Dermis microvascular lymphatic vessel endothelial cell (primary cell): ENCODE measurements at regions not wholly inside any gene's neighbourhood (a gene's known extent, or its start where the extent isn't known, plus 50 kb on each side); places are given as distances from the start of the nearest gene placed in this dataset.
"Not testable (repeated sequence)": the region's sequence is repeated elsewhere in the genome, so short reads cannot be mapped to it uniquely, and the experiment has no call there.

Experiments used
- DNase-seq, 2 donors: peaks; one replicate each; pipeline versions ENCODE4 v3.0.0 to v3.0.0-alpha.2; 2010; ENCODE audit warnings: low read depth in 2 of 2

DNA sequence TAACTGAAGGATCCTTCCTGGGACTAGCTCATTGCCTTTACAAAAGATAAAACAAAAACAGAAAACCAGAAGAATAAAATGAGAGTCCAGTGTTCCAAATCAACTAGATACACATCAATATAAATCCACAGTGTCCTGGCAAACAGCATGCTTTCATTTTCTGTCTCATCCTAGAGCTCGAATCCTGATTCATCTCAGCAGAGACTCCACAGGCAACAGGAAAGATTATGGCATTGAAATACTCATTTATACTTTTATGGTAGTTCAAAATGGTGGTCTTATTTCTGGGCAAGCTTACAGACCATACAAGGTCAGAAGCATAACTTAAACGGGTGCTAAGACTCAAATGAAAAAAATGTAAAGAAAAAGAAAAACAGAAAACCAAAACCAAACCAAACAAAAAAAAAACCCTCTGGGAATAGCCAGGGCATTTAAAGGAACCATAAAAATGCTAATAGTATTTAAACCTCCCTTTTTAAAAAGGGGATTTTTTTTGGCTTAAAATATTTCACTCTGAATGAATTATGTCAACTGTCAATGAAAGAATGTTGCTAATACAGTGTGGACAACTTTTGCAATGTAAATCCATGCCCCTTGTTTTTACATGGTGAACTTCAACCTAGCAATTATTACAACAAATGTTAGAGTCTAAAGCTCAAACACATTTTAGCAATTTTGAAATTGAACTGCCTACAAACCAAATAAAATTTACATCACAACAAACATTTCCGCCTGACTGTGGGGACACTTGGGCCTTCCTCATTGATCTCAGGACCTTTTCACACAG lies 57.9 kb downstream of the GPR101 start:
- DNase-seq = no peak

DNA sequence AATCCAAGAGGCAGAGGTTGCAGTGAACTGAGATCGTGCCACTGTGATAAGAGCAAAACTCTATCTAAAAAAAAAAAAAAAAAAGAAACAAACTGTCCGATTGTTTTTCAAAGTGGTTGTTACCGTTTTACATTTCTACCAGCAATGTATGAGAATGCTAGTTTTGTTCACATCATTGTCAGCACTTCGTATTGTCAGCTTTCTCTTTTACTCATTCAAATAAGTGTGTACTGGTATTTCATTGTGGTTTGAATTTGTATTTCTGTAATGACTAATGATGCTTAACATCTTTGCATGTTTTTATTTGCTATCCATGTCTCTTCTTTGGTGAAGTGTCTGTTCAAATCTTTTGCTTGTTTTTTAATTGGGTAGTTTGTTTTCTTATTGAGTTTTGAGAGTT lies 65.8 kb downstream of the GPR101 start:
- no peak for DNase-seq

DNA sequence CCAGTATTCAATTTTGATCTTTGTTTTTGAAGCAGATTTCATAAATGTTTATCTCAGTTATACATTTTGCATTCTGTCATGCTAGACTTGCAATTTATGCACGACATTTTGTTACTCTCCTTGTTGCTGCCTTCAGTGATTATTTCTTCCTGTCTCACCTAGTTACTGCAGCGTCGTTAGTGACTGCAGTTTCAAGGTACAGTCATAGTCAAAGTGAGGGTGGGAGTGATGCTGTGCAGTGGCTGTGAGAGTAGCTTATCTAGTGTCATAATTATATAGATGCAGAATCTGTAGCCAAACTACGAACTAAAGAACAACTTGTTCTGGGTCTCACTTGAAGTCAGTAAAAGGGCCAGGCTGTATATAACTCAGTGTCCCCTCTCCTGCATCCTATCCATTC lies 69.8 kb downstream of the GPR101 start:
- DNase-seq = no peak

DNA sequence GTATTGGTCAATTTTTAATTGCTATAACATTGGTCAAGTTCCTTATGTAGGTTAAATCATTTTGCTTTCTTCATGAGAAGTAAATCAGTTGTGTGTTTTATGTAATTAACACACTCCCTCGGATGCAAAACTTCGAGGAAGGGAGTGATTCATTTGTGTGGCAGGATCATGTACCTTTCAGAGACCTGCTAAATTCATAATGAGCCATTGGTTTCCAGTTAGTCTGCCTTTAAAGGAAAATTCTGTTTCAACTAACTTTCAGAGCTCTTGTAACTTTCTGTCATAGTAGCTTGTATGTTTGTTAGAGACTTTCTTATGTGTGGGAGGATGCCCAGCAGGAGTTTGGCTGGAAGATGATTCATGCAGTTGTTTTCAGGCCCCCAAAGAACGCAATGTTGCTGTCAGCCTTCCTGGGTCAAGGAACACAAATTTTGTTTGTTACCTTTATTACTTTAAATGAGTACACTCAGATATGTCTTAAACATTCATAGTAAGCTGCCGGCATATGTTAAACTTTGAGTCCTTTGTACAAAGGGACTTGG lies 72.1 kb downstream of the GPR101 start:
- DNase-seq = no peak

DNA sequence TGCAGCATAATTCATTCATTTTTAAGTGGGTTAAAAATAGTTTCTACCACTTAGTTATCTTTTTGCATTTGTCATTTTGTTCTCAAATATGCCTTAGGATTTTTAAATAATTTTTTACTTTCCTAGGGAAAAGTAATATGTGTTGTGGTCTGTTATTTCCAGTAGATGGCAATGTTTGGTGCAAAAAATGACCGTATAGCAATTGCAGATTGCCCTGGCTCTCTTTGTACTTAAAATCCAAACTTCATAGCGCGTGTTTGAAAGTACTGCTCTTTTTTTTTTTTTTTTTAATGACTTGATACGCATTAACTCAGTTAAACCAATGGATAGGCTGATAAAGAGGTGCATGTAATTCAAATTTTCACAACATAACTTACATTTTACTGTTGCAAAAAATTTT lies 74.4 kb upstream of the RBMX start:
- peak; percentile 30 to 37 for DNase-seq

DNA sequence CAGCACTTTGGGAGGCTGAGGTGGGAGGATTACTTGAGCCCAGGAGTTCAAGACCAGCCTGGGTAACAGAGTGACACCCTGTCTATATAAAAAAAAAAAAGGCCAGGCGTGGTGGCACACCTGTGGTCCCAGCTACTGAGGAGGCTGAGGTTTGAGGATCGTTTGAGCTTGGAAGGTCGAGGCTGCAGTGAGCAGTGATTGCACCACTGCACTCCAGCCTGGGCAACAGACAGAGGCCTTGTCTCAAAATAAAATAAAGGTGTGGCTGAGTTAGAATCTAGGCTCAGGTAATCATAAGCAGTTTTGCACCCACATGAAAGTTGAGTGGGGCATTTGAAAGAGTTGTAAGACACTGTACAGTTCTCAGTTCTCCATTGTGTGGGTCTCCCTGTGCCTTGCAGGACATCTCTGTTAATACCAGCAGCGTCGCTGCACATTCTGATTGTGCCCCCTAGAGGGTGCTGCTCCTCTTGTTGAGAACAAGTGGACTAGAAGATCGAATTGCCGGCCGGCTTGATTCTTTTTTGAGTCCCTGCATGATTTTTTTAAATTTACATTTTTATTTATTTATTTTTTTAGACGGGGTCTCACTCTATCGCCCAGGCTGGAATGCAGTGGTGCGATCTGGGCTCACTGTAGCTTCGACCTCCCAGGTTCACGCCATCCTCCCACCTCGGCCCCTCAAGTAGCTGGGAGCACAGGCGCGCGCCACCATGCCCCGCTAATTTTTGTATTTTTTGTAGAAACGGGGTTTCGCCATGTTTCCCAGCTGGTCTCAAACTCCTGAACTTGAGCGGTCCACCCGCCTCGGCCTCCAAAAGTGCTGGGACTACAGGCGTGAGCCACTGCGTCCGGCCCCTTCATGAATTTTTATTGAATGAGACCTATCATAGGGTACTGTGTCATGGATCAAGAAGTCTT lies 73.6 kb upstream of the RBMX start:
- DNase-seq = peak; percentile 50 to 68

DNA sequence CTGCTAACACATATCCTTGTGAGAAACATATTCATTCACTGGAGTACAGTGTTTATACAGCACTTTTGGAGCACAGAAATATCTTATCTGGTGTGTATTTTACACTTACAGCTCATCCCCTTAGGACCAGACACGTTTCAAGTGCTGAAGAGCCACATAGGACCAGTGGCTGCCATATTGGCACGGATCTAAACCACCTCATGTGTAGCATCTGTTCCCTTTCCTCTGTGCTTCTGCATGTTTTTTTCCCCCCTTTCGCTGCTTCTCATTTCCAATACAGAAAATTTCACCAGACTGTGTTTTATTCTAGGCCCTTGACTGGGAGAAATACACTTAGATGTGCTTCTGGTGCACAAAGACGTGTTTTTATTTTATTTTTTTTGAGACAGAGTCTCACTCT lies 69.7 kb upstream of the RBMX start:
- DNase-seq = no peak

DNA sequence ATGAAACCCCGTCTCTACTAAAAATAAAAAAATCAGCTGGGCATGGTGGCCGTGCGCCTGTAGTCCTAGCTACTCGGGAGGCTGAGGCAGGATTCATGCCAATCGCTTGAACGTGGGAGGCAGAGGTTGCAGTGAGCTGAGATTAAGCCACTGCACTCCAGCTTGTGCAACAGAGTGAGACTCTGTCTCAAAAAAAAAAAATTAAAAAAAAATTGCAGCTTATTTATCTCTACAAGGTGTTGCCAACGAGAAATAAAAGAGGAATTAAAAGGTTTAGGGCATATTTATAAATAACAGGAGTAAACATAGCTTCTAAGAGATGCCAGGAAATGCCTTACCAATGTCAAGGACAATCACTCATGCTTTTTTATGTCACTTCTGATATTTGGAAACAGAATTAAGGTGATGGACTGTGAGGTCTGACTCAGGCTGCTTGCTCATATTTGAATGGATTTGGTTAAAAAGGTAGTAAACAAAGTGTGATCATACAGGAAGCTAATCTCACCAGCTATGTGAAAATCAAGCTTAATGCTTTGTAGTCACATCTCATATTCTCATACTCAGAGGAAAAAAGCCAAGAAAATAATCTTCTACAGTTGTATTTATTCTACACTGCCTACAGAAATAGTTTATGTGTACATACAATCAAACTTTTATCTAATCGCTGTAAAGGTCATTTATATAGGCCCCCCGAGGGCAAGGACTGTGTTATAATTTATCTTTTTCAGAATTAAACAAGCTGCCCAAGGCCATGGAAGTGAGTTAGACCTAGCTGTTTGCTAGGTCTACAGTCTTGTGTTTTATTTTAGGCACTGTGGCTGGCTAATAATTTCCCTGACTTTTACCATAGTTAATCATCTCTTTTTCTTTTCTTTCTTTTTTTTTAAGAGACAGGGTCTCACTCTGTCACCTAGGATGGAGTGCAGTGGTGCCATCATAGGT lies 61.1 kb upstream of the RBMX start:
- DNase-seq = no peak

DNA sequence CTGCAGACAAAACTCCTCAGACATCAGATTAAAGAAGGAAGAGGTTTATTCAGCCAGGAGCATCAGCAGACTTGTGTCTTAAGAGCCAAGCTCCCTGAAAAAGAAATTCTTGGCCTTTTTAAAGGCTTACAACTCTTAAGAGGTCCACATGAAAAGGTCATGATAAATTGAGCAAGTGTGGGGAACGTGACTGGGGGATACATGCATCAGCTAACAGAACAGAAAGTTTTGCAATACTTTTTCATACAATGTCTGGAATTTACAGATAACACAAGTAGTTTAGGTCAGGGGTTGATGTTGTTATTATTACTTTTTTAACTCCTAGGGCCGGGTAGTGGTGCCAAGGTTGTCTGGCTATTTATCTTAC lies 55.6 kb upstream of the RBMX start:
- no peak for DNase-seq

DNA sequence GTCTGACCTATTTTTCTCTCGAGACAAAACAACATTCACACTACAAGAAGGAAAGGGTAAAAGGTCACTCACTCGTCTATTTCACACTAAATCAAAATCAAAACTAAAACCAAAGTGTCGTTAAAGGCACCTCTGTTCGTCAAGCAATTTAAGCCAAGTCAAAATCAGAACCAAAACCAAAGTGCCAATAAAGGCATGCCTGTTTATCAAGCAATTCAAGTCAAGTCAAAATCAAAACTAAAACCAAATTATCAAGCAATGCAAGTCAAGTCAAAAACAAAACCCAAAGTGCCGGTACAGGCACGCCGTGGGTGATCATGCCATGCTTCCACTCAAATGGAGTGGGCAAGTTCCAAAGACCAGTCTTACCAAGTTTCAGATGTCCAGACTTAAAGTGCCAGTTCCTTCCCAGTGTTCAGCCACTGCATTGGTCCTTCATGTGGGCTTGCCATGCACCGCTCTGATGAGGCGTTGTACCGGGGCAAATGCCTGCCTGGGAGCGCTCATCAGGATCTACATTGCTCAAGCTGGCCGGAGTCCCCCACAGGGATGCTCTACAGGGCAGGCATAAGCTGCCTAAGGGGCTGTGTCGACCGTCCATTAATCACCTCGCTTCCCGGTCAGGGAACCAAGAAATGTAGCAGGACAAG lies 55.1 kb upstream of the RBMX start:
- not testable (repeated sequence) for DNase-seq

DNA sequence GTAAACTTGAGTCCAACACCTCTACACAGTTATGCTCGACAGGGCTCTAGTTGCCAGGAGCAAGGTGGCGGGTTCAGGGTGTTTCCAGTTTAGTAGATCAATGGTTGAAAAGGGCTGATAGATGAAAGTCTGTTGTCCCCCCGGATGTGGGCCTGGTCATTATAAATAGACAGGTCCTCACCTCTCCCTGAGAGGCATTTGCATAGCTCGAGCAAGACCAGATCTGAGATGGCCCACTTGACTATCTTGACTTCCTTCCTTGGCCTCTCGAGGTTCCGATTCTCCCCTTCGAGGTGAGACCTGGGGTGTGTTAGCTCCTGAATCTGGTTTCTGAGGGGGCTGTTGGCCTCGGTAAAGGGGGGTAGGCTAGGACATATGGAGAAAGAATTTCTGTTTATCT lies 54.1 kb upstream of the RBMX start:
- DNase-seq = not testable (repeated sequence)

DNA sequence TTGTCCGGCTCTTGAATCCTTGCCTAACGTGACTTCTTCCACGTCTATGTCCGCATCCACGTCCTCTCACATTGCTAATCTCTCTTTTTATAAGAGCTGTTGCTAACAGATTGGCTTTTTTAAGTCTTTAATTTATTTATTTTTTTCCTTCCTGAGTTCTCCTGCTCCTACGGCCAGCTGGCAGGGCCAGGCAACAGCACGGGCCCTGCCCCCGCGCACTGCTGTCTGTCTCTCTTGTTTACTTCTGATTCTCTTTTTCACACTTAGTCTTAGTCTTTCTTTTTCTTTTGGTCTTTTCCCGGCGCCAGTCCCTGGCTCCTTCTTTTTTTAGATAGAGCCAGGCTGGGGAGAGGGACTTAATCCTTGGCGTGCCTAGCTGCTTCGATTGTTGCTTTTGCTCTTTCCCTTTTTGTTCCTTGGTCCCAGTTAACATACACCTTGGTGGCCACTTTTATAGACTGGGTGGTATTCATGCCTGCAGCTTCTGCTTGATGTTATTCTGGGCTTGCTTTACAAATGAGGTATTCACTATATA lies 53.2 kb upstream of the RBMX start:
- no peak for DNase-seq

DNA sequence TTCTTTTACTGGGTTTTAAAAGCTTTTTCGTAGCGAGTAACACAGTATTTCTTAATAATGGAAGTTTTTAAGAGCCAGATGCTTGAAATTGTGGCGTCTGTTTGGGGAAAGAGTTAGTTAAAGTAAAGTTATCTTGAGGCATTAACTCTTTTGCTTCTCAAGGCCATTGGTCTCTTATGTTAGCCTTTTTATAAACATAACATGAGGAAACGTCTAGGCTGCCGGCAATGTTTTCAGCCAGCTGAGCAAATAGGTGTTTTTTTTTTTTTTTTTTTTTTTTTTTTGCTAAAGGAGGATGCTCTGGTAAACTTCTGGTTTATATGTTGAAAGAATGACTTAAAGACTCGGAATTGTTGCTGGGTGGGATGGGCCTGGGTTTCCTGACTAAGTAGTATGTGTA lies 51.1 kb upstream of the RBMX start:
- DNase-seq = no peak
